HK-2 (cell line): ENCODE measurements at regions not wholly inside any gene's neighbourhood (a gene's known extent, or its start where the extent isn't known, plus 50 kb on each side); places are given as distances from the start of the nearest gene placed in this dataset.
"Not testable (repeated sequence)": the region's sequence is repeated elsewhere in the genome, so short reads cannot be mapped to it uniquely, and the experiment has no call there.

Experiments used
- DNase-seq: peaks from one replicate; pipeline ENCODE4 v3.0.0-alpha.2; 2018; ENCODE audit not compliant: unreplicated experiment

DNA sequence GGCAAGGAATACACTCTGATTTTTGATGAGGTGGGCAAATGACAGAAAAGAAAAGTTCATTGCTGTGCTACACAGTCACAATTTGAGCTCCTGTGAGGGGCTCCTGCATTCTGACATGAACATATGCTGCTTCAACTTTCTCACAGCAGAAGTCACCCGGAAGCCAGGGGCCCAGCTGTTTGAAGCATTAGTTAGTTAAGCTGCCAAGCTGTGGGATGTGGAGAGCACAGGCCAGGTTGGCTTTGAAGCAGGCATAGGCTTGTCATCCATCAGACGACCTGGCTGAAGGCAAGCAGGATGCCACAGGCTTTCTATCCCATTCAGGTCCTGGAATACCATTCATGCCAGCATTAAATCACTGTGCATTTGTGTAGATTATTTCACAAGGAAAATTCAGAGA is 63.1 kb downstream of the MTNR1B start:
- no peak for DNase-seq

DNA sequence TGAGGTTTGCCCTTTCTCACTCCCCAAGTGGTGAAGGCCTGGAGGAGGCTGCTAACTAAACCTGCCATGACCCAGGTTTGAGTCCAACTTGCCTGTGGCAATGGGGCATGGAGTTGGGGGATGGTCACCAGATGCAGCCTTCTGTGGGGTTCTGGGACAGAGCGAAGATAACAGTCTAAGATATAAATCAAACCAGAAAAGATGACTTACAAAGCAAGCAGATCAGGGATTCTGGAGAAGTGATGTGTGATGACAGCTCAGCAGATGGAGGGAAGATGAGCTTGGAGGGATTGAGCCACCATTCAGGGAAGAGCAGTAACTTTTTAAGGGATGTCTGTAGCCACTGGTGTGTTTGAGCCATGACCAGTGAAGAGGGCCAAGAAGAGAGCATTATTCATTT is 63.6 kb downstream of the MTNR1B start:
- DNase-seq: no peak

DNA sequence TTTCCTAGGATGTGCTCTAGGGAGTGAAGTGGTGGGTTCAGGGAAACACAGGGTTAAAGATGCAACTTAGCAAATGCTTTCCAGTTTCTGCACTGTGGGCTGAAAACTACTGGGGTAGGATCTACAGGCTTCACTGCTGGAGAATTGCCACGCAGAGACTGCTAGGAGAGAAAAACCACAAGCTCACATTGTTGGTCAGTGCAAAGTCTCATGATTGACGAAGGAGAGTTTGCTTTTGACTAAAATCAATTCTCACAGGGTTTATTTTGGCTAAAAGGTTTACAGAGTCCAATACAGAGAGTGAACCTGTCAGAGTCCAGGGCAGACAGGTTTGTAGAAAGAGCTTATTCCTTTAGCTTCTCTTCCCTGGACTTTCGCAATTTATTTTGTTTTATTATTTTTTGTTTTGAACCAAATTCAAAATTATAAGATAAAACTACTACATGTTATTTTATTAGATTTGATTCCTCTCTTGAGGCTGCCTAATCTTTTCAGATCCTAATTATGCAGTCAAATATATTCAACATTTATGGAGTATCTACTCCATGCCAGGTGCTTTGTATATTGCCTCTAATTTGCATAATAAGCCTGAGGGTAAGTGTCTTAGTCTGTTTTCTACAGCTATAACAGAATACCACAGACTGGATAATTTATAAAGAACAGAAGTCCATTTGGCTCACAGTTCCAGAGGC is 64.7 kb downstream of the MTNR1B start:
- DNase-seq: no peak

DNA sequence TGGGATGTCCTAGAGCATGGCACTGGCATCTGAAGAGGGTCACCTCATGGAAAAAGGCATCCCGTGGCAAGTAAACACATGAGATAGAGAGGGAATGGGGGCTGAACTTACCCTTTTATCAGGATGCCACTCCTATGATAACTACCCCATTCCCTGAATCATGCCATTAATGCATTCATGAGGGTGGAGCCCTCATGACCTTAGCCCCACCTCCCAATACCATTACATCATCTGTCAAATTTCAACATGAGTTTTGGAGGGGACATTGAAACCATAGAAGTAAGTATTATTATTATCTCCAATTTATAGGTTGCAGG is 65.2 kb downstream of the MTNR1B start:
- no peak for DNase-seq

DNA sequence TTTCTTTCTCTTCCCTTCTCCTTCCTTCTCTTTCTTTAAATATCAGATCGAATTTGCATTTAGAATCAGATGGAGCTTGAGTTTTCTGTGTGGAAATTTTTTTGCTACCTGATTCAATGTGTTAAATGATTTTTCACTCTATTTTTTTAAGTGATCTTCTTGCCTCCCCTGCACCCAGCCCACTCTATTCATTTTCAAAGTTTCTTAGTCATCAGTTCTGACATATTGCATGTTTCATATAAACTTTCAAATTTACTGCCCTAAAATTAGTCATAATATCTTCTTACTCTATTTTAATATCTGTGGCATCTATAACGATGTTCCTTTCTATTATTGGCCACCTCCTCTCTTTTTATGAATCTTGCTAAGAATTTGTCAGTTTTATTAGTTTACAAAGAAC is 69.1 kb downstream of the MTNR1B start:
- no peak for DNase-seq

DNA sequence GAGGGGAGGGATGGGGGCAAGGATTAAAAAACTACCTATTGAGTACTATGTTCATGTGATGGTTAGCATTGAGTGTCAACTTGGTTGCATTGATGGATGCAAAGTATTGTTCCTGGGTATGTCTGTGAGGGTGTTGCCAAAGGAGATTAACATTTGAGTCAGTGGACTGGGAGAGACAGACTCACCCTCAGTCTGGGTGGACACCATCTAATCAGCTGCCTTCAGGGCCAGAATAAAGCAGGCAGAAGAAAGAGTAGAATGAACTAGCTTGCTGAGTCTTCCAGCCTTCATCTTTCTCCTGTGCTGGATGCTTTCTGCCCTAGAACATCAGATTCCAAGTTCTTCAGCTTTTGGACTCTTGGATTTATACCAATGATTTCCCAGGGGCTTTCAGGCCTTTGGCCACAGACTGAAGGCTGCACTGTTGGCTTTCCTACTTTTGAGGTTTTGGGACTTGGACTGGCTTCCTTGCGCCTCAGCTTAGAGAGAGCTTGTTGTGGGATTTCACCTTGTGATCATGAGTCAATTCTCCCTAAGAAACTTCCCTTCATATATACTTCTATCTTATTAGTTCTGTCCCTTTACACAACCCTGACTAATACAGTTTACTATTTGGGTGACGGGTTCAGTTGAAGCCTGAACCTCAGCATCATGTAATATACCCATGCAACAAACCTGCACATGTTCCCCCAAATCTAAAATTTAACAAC is 70.2 kb downstream of the MTNR1B start:
- no peak for DNase-seq

DNA sequence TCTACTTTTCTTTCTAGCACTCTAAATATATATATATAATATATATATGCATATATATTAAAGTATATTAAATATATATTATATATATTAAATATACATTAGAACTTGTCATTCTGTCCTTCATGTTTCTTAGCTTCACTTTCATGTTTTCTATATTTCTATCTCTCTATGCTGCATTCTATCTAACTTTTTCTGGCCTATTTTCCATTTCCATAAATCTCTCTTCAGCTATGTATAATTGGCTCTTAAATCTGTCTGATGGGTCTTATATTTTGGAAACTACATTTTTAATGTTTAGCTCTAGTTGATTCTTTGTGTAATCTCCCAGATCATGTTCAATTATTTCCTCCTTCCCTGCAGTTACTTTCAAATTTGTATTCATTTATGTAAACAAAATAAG is 72.2 kb downstream of the MTNR1B start:
- no peak for DNase-seq

DNA sequence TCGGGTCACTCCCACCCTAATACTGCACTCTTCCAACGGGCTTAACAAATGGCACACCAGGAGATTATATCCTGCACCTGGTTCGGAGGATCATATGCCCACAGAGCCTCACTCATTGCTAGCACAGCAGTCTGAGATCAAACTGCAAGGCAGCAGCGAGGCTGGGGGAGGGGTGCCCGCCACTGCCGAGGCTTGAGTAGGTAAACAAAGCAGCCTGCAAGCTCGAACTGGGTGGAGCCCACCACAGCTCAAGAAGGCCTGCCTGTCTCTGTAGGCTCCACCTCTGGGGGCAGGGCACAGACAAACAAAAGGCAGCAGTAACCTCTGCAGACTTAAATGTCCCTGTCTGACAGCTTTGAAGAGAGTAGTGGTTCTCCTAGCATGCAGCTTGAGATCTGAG is 73.7 kb downstream of the MTNR1B start:
- not testable (repeated sequence) for DNase-seq

DNA sequence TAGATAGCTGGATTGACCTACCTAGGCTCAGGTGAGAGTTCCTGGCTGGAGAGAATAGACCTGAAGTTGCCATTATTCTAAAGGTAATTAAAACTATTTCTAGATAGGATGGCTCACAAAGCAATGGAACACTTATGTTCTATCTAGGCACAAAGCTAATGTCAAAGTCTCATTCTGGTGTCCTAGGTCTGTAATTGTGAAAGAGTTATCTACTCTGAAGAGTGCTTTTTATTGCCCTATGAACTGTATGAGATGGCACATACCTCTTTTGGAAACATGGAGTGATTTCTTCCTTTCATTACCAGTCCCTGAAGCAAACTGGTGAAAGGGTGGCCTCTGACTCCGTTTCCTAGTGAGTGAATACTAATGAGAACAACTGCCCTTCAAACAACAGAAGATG is 80.3 kb downstream of the MTNR1B start:
- DNase-seq: no peak

DNA sequence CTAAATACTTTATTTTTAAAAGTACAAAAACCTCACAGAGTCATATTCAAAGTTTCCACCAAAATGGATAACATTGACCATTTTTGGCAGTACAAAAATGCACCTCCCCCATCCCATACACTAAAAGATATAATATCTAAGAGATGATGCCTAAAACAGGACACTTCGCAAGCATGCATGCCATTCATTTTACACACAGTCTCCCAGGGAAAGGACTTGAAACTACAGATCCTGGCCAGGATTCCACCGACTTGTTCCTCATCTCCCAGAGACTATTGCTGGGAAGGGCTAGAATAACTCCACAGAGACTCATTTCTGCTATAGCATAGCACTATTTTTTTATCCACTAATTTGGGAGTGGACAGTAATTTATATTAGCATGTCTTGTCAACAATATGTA is 81.7 kb downstream of the MTNR1B start:
- DNase-seq: no peak

DNA sequence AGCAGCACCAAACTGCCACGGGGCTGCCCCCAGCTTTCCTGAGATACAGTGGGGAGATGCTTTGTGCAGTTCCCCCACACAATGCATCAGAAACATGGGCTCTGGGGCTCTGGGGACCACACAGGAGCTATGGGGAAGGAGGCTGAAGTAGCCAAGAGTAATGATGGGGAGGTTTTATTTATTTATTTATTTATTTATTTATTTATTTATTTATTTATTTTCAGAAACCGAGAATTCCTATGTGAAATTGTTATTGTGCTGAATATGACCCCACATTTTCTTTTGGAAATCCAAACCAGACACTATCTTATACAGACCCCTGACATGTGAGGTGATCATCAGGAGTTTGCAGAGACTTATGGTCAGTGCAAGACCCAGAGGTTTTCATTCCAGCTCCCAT is 84.4 kb downstream of the MTNR1B start:
- no peak for DNase-seq

DNA sequence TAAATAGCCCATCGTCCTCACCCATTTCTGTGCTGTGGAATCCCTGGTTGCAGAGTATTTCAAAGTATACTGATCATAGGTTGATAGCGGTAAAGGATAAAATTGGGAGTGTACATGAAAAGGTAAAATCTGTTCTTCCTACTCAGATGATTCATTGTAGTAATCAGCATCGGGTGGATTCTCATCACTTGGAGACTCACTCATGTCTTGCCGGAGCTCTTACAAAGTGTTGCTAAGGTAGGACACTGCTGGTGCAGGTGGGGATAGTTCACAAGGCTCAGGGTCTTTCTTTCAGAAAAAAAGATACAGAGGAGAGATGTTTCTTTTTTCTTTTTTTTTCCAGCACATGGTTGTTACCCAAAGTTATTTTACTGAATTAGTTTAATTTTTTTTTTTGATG is 84.8 kb downstream of the MTNR1B start:
- no peak for DNase-seq

DNA sequence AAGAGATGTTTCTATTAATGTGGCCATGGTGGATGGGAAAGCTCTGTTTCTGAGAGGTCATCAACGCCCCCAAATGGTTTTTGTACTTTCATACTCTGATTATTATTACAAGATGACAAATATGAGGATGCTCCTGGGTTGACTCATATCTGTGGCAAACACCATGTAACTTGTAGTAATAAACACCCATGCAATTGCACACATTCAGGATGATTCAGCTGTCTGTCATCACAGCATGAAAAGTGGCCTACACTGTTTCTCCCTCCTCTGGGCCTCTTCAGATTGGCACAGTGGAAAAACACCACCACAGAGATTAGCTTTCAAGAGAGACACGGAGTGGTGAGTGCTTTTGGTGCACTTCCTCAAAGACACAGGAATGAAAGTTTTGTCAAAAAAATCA is 85.4 kb downstream of the MTNR1B start:
- DNase-seq: peak; percentile 31

DNA sequence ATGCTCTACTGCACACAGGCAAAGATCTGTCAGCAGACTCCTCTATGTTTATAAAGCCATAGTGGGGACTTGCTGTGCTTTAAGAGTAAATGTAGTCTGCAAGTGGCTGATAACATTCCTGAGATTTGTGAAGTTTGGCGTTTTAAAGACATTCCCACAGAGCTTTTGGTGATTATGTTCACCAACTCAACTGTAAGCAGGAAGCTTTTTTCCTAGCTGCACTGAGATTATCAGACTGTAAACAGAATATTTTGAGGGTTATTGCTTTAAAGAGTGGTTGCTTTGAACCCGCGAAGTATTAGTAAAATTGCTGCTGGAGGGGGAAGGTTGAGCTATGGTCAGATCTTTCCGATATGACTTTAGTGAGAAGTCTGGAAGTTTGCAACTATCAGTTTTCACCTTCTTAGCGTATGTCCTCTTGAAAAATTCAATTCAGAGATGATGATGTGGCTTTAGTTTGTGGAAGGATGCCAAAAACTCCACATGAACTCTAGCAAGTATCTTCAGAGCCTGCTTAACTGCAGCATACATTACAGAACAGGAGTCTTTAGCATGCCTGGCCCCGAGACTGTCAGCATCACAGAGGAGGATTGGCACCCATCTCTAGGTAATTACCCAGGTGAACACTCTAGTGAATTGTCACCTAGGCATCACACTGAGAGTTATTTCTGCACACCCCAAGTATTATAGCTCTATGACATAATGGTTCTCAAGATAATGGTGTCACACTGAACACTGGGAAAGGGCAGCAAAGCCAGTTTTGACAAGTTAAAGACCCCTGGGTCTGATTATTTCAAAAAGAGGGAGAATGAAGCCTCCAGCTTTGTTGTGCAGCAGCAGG is 89.9 kb downstream of the MTNR1B start:
- no peak for DNase-seq

DNA sequence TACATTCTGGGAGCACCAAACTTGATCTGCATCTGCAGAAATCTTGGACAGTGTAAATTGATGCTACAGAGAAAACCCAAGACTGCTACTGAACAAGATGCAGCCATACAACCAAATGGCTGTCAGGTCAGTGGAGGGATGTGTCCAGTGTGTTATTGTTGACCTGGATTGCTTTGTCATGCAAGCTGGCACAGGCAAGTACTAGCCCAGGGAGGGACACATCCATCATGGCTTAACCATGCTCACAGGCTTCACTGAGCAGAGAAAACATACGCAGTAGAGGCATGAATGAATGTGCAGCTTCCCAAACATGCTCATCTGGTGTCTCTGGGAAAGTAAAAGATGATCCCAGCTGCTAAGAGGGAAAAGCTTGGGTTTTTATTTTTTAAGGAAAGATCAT is 93.6 kb downstream of the MTNR1B start:
- no peak for DNase-seq

DNA sequence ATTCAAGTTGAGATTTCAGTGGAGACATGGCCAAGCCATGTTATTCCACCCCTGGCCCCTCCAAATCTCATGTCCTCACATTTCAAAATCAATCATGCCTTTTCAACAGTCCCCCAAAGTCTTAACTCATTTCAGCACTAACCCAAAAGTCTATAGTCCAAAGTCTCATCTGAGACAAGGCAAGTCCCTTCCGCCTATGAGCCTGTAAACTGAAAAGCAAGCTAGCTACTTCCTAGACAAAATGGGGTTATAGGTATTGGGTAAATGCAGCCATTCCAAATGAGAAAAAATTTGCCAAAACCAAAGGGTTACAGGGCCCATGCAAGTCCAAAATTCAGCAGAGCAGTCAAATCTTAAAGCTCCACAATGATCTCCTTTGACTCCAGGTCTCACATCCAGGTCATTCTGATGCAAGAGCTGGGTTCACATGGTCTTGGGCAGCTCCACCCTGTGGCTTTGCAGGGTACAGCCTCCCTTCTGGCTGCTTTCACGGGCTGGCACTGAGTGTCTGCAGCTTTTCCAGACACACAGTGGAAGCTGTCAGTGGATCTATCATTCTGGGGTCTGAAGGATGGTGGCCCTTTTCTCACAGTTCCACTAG is 95.7 kb downstream of the MTNR1B start:
- DNase-seq: not testable (repeated sequence)

DNA sequence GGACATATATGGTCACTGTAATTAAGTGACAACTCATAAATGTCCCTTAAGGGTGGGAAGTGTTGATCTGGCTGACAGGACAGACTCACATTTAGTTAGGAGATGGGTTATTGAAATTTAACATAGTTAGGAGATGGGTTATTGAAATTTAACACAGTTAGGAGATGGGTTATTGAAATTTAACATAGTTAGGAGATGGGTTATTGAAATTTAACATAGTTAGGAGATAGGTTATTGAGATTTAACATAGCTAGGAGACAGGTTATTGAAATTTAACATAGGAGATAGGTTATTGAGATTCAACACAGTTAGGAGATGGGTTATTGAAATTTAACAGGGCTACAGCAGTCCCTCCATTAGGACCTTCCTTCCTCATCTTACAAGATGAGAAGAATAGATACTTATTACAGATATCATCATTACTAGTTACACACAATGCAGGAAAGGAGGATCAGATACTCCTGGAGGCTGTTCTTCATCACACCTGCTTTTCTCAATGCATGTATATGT is 98.5 kb downstream of the MTNR1B start:
- DNase-seq: no peak

DNA sequence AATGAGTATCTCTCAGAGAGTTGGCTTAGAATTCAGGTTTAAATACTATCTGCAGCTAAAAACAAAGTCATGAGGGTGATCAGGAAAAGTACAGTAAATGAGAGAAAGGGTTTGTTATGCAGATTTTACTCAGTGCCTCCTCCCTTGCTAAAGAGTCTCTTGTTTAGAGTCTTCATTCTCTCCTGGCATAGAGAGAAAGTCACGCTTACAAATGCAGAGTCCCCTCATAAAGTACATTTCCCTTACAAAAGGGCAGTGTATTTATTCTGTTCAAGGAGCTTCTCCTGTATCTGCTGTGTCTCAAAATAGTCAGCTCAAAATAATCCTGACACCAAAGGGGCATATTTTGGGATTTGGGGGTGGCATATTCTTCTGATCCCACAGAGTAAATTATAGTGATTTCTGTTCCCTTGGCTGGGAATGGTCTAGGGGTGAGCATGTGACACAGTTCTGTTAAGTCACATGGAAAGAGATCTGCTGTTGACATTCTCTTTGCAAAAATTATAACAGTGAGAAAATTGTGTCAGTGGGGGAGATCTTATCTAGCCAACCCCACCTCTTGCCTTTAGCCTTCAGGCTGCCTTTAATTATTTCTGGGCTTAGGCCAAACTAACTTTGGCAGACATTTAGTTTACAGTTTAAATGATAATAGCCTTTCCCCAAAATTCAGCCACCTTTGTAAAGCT is 102.9 kb downstream of the MTNR1B start:
- DNase-seq: no peak

DNA sequence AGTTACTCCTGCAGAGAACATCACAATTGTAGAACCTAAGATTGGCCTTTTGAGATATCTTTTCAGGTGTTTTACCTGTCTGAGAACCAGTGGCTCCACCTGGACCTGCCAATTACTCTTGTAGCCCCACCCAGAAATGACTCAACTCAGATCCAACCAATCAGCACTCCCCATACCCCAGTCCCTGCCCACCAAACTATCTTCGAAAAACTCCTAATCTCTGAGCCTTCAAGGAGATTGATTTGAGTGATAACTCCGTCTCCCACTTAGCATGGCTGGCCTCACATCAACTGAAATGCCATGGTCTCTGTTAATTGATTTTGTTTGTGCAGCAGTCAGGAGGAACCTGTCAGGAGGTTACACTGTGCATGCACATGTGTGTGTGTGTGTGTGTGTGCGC is 103.6 kb downstream of the MTNR1B start:
- DNase-seq: no peak

DNA sequence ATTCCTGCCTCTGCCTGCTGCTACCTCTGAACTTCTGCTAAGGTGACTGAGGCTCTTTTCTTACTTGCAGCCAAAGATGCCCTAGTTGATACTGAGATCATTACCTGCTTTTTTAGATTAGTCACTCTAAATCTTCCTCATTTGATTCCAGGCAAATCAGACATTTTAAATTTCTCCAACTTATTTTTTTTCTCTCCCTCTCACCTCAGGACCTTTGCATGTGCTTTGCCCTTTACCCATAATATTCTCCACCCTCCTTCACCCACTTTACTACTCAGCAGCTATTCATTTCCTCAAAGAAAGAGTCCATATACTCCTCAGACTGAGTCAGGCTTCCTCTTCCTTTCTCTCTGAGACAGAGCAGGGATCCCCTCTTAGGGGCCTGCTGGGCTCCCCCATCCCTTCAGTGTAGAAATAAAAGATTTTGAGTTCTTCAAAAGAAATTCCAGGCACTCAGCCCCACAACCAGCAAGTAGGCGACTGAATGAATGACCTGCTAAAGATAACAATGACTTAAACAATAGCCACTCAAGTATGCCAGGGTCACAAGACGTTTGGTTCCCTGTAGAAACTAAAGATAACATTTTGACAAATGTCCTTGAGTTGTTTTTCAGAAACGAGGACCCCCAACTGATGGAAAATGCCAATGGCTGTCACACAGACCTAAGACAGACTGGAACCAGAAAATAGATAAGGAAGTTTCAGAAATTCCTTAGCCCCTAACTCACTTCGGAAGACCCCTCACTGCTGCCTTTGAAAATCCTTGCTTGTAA is 104.2 kb downstream of the MTNR1B start:
- DNase-seq: no peak

DNA sequence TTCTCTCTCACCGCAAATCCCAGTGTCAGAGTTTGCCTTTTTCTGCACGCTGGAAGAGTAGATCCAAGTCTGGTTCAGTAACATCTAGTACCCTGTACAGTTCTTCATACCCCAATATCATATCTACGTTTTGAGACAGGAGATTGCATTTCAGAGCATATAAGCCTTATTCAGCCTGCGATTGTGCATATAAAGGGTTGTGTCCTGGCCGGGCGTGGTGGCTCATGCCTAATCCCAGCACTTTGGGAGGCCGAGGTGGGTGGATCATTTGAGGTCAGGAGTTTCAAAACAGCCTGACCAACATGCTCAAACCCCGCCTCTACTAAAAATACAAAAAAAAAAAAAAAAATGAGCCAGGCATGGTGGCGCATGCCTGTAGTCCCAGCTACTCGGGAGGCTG is 104.9 kb downstream of the MTNR1B start:
- no peak for DNase-seq
